HepG2 (cell line): ENCODE measurements at regions not wholly inside any gene's neighbourhood (a gene's known extent, or its start where the extent isn't known, plus 50 kb on each side); places are given as distances from the start of the nearest gene placed in this dataset.
"Not testable (repeated sequence)": the region's sequence is repeated elsewhere in the genome, so short reads cannot be mapped to it uniquely, and the experiment has no call there.

ENCODE experiments used
- EZH2 ChIP-seq: conservative IDR thresholded peaks from 2 replicates; pipeline ENCODE4 v1.6.1; 2012; ENCODE audit warnings: mild to moderate bottlenecking, low read depth, low read length, moderate library complexity
- GTF3A ChIP-seq: sonication (generic); formaldehyde crosslinking; conservative IDR thresholded peaks from 2 replicates; pipeline ENCODE4 v1.4.0; 2020; ENCODE audit warnings: mild to moderate bottlenecking, missing genetic modification reagents
- MAZ ChIP-seq, 2 experiments: sonication (generic) in 1 of 2; formaldehyde crosslinking in 1 of 2; IDR thresholded peaks; 2 replicates each; pipeline versions ENCODE4 v1.5.0 to v1.6.1; 2012 to 2020; ENCODE audit warnings: low read depth in 2 of 2, mild to moderate bottlenecking in 2 of 2, borderline replicate concordance in 1 of 2, improper control_type of control experiment in 1 of 2, low read length in 1 of 2, missing genetic modification reagents in 1 of 2, moderate library complexity in 1 of 2
- POLR2A ChIP-seq, 2 experiments: IDR thresholded peaks; 2 replicates each; pipeline ENCODE4 v1.6.1; 2011; ENCODE audit warnings: low read depth in 2 of 2, low read length in 2 of 2, mild to moderate bottlenecking in 1 of 2, moderate library complexity in 1 of 2; ENCODE audit not compliant: insufficient read depth in 1 of 2
- ZFX ChIP-seq: sonication (generic); formaldehyde crosslinking; IDR thresholded peaks from 2 replicates; pipeline ENCODE4 v1.4.0; 2020; ENCODE audit warnings: mild to moderate bottlenecking, low read depth, missing genetic modification reagents, moderate library complexity
- ZKSCAN1 ChIP-seq: fragments of 150-350 bp; IDR thresholded peaks from 2 replicates; pipeline ENCODE4 v1.6.1; 2014; ENCODE audit warnings: low read length
- ZNF660 ChIP-seq: sonication (generic); formaldehyde crosslinking; IDR thresholded peaks from 2 replicates; pipeline ENCODE4 v1.5.1; 2020; ENCODE audit warnings: mild to moderate bottlenecking, low read depth, missing genetic modification reagents, borderline replicate concordance
- TF ChIP-seq, protein P1 (sequence below): sonication (generic); formaldehyde crosslinking; IDR thresholded peaks from 2 replicates; pipeline ENCODE4 v1.4.0; 2020; ENCODE audit warnings: missing genetic modification reagents

DNA sequence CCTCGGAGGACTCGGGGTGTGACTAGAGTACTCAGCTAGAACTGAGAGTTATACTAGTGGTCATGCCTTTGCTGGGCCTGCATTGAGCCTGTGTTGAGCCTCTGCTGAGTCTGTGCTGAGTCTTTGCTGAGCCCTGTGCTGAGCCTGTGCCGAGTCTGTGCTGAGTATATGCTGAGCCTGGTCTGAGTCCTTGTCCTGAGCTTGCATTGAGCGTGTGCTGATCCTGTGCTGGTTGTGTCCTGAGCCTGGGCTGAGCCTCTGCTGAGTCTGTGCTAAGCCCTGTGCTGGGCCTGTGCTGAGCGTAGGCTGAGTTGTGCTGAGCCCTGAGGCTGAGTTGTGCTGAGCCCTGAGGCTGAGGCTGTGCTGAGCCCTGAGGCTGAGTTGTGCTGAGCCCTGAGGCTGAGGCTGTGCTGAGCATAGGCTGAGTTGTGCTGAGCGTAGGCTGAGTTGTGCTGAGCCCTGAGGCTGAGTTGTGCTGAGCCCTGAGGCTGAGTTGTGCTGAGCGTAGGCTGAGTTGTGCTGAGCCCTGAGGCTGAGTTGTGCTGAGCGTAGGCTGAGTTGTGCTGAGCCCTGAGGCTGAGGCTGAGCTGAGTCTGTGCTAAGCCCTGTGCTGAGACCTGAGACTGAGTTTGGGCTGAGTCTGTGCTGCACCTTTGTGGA lies 89.4 kb downstream of the MALL start:
- TF ChIP-seq ZFX (CRISPR knock-in tag); EZH2; GTF3A (CRISPR knock-in tag); ZNF660; MAZ (IDR thresholded peaks at IDR 0.05; ENCODE audit: borderline replicate concordance, low read depth, low read length); MAZ (CRISPR knock-in tag; IDR thresholded peaks at IDR 0.05; ENCODE audit: low read depth); POLR2A (IDR thresholded peaks at IDR 0.05; ENCODE audit: insufficient read depth in 1 of 2, low read depth in 2 of 2, low read length in 2 of 2); ZKSCAN1: not testable (repeated sequence)
- TF ChIP-seq, protein P1, sequence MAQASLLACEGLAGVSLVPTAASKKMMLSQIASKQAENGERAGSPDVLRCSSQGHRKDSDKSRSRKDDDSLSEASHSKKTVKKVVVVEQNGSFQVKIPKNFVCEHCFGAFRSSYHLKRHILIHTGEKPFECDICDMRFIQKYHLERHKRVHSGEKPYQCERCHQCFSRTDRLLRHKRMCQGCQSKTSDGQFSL (CRISPR knock-in tag), result not testable (repeated sequence)
